Heart right ventricle (tissue), 16 donors: ENCODE measurements at regions not wholly inside any gene's neighbourhood (a gene's known extent, or its start where the extent isn't known, plus 50 kb on each side); places are given as distances from the start of the nearest gene placed in this dataset.

Source experiments
- ATAC-seq, 8 donors: fragments of 200-7000 bp; cut with Tn5 transposase; one replicate each; pipeline ENCODE4 v1.9.1; 2020; ENCODE audit warnings: mild to moderate bottlenecking in 8 of 8, moderate library complexity in 8 of 8, moderate number of reproducible peaks in 1 of 8
- DNase-seq, 2 donors: peaks; one replicate each; pipeline ENCODE4 v3.0.0-alpha.2; 2020
- H3K27ac ChIP-seq, 10 donors: fragments of 200-600 bp; sonication (generic) in 2 of 10; one replicate each; pipeline versions ENCODE4 v1.5.0 to v1.8.0; 2020 to 2022; ENCODE audit warnings: mild to moderate bottlenecking in 3 of 10
- H3K27me3 ChIP-seq, 7 donors: fragments of 200-600 bp; one replicate each; pipeline ENCODE4 v1.8.0; 2021 to 2022; ENCODE audit warnings: mild to moderate bottlenecking in 2 of 7
- H3K36me3 ChIP-seq, 9 donors: fragments of 200-600 bp; sonication (generic) in 1 of 9; one replicate each; pipeline versions ENCODE4 v1.5.0 to v1.8.0; 2020 to 2022; ENCODE audit warnings: mild to moderate bottlenecking in 2 of 9
- H3K4me1 ChIP-seq, 9 donors: fragments of 200-600 bp; sonication (generic) in 1 of 9; one replicate each; pipeline versions ENCODE4 v1.5.0 to v1.8.0; 2020 to 2022; ENCODE audit warnings: mild to moderate bottlenecking in 4 of 9
- H3K4me3 ChIP-seq, 10 donors: fragments of 200-600 bp; sonication (generic) in 2 of 10; one replicate each; pipeline versions ENCODE4 v1.5.0 to v1.8.0; 2020 to 2022; ENCODE audit warnings: mild to moderate bottlenecking in 7 of 10, moderate library complexity in 2 of 10
- H3K9me3 ChIP-seq, 11 donors: fragments of 200-600 bp in 10 of 11; sonication (generic) in 2 of 11; one replicate each; pipeline versions ENCODE4 v1.5.0 to v1.8.0; 2013 to 2022; ENCODE audit warnings: mild to moderate bottlenecking in 2 of 11, control low read depth in 1 of 11, moderate library complexity in 1 of 11
- CTCF ChIP-seq, 9 donors: fragments of 200-600 bp; sonication (generic) in 2 of 9; IDR thresholded peaks; one replicate each; pipeline versions ENCODE4 v1.5.0 to v1.8.0; 2021 to 2022; ENCODE audit warnings: antibody characterized with exemption in 9 of 9, mild to moderate bottlenecking in 5 of 9, moderate library complexity in 1 of 9
- WGBS, 2 donors: extraction: QIAGEN DNeasy Blood & Tissue Kit; methylation state at CpG; one replicate each; pipeline ENCODE4 v1.1.7; 2013; ENCODE audit warnings: inconsistent platforms in 1 of 2; 5-methylcytosine and 5-hydroxymethylcytosine counted together
- intact Hi-C, 10 donors: fragments of 100-400 bp; cut with DNase I; formaldehyde crosslinking; loops; one replicate each; pipeline versions ENCODE4 v1.11.1 to v1.14.2; 2022
- donor health status: Arrhythmogenic right ventricular cardiomyopathy.
- donor health status: ischemic (EF 13 %, LVEDD 7.1; RV severe dilation, severe dysfunction).
- donor health status: healthy with polysubstance abuse.
- donor health status: DM: no; HTN: yes; CAD: no.
- donor health status: DM: no; HTN: no; CAD: no.
- donor health status: ischemic (EF 25% LVEDD 6.9; RV normal size, moderate dysfunction).
- donor health status: ischemic (EF 25% LVEDD 5.7; RV mildly dilated, moderate dysfunction).
- donor health status: healthy.
- donor health status: DM: yes; HTN: yes; CAD: no.
- donor health status: Ischemic cardiomyopathy.
- donor health status: ischemic (EF 35%, LVEDD 5.7; RV mildly dilated, moderate dysfunction).
- donor health status: nonischemic (EF 11% LVEDD 7.7; RV severe dilation, severe dysfunction).
- donor health status: DM: yes; HTN: yes; CAD: no.
- donor health status: PGD.
- donor health status: ischemic (EF 29% LVEDD 5.4; RV normal size, mild dysfunction).
- donor health status: nonischemic (EF 23%, LVEDD 6.1; RV moderate dilation, normal function).

DNA sequence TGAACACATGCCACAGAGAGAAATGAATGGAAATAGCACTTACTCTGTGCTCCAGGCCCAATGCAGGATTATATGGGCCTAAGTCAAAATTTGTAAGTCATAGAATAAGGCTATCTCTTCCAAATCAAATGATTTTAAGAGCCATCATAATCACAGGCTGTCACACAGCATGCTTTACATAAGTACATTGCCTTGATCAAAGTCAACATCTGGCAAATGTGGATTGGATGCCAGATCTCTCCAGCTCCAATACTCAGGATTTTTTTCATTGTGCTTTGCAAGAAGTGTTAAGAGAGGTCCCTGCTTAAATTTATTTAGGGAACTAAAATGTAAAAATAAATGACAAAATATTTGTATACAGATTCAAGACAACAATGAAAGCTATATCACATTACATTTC is 299.9 kb downstream of the PRDM5 start:
- intact Hi-C loops, result no loop called here
- Histone ChIP-seq H3K4me1 (no peaks in the 10 kb centered on the region), H3K4me3 (no peak overlapping the region), H3K9me3 (peaks cover 0 to 3% (median 0%) of the 10 kb centered on the region in 11 donors), H3K36me3 (no peaks in the 10 kb centered on the region), H3K27me3 (no peaks in the 10 kb centered on the region), H3K27ac (no peak overlapping the region)
- TF ChIP-seq CTCF (IDR thresholded peaks at IDR 0.05), result no peak
- DNase-seq (no peak), ATAC-seq (no peak)

DNA sequence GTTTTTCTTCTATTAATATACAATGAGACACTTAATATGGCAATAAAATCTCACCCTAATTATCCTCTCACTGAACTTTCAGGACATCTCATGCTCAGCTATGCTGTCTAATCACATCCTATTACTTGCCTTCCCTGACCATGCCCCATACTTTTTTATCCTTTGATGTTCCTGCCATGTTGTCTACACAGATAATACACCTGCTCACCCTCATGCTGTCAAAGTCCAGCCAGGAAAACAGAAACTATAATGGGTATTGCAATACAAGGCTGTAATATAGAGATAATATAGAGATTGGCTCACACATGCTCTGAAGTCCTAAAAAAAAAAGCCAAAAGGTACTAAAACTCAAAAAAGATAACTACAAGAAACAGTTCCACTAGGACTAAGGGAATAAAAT is 305.4 kb downstream of the PRDM5 start:
- no peak for ATAC-seq
- intact Hi-C loops, result no loop called here
- no peaks in the 10 kb centered on the region for H3K4me1 ChIP-seq
- H3K4me3 ChIP-seq, result no peak overlapping the region
- no peak for TF ChIP-seq CTCF (IDR thresholded peaks at IDR 0.05)
- no peaks in the 10 kb centered on the region for H3K27me3 ChIP-seq
- H3K27ac ChIP-seq, result no peak overlapping the region
- no peaks in the 10 kb centered on the region for H3K36me3 ChIP-seq
- DNase-seq, result no peak
- no peaks in the 10 kb centered on the region for H3K9me3 ChIP-seq

DNA sequence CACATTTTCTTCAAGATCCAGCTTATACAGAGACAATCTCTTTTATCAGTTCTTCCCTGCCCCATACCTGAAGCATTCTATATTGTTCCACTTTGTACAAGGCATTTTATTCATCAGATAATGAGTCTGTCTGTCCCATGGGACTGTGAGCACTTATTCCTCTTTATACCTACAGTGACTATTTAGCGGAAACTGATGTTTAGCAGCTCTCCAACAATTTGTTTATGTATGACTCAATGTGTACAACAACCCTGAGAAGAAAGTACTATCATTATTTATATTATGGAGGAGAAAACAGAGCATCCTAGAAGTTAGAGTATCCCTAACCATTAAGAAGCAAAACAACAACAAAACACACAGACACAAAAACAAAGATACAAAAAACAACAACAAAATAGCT is 306.5 kb downstream of the PRDM5 start:
- H3K27ac ChIP-seq, result no peak overlapping the region
- H3K4me3 ChIP-seq, result no peak overlapping the region
- no peak for ATAC-seq
- no peaks in the 10 kb centered on the region for H3K27me3 ChIP-seq
- 89 to 95% methylated on average over 1 of the region's 1 CpG for WGBS, 2 donors
- no peaks in the 10 kb centered on the region for H3K4me1 ChIP-seq
- DNase-seq, result no peak
- intact Hi-C loops, result no loop called here
- H3K9me3 ChIP-seq, result no peaks in the 10 kb centered on the region
- no peaks in the 10 kb centered on the region for H3K36me3 ChIP-seq
- TF ChIP-seq CTCF (IDR thresholded peaks at IDR 0.05), result no peak

DNA sequence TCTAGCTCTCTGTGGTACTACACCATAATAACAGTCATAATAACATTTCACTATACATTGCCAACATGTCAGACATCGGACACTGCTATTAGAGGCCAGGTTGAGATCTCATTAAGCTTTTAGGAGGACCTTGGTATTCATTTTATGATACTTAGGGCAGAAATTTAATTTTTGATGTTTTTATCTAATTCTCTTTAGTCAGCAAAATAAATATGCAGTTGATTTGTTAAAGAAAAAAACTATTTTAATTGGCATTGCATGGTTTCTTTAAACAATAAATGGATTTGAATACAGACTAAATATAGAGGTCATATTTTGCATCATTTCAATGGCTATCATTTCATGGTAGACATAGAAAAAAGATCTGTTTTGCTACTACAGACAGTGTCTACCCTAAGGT is 308.7 kb downstream of the PRDM5 start:
- Histone ChIP-seq H3K4me1 (no peaks in the 10 kb centered on the region), H3K36me3 (no peaks in the 10 kb centered on the region), H3K27ac (no peak overlapping the region), H3K27me3 (no peaks in the 10 kb centered on the region), H3K4me3 (no peak overlapping the region), H3K9me3 (no peaks in the 10 kb centered on the region)
- TF ChIP-seq CTCF (IDR thresholded peaks at IDR 0.05), result no peak
- ATAC-seq (no peak), DNase-seq (no peak)
- 96% methylated on average over 1 of the region's 1 CpG for WGBS, 2 donors
- intact Hi-C loops, result no loop called here

DNA sequence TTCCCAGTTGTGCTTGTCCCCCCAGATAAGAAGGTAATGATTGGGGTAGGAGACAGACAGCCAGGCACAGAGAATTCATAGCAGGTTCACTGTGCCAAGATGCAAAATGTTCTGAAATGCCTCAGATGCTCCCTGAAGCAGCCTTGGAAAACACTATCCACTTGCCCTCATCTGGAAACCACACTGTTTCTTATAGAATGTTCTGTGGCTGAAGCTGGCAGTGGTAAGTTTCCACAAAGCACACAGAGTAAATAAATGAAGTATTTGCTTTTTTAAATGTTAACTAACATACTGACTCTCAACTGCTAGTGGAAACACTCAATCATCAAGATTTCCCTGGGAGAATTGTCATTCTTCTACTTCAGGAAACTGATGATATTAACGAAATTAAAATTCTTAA is 311.4 kb downstream of the PRDM5 start:
- WGBS, 2 donors, result 78 to 87% methylated on average over 1 of the region's 1 CpG
- no peak for DNase-seq
- Histone ChIP-seq H3K4me1 (no peaks in the 10 kb centered on the region), H3K27me3 (no peaks in the 10 kb centered on the region), H3K36me3 (no peaks in the 10 kb centered on the region), H3K9me3 (peaks cover 0 to 17% (median 0%) of the 10 kb centered on the region in 11 donors), H3K4me3 (no peak overlapping the region), H3K27ac (no peak overlapping the region)
- intact Hi-C loops, result no loop called here
- TF ChIP-seq CTCF (IDR thresholded peaks at IDR 0.05), result no peak
- no peak for ATAC-seq
